Smooth muscle cell (in vitro differentiated cells): ENCODE measurements at regions not wholly inside any gene's neighbourhood (a gene's known extent, or its start where the extent isn't known, plus 50 kb on each side); places are given as distances from the start of the nearest gene placed in this dataset.

Source experiments
- DNase-seq: peaks from one replicate; lab custom pipeline; 2025; ENCODE audit not compliant: unreplicated experiment; lab: John Stamatoyannopoulos, UW
- H2AFZ ChIP-seq: fragments of 200-600 bp; sonication (generic); 2 replicates; pipeline ENCODE4 v1.6.0; 2016; ENCODE audit warnings: antibody characterized with exemption, low read depth, mild to moderate bottlenecking
- H3F3A ChIP-seq: fragments of 200-600 bp; sonication (generic); 2 replicates; pipeline ENCODE4 v1.6.0; 2017; ENCODE audit warnings: antibody characterized with exemption, low read depth
- H3K27ac ChIP-seq: fragments of 200-600 bp; sonication (generic); 2 replicates; pipeline ENCODE4 v1.5.1; 2016; ENCODE audit warnings: low read depth, mild to moderate bottlenecking
- H3K27me3 ChIP-seq: fragments of 200-600 bp; sonication (generic); 2 replicates; pipeline ENCODE4 v1.6.1; 2016; ENCODE audit warnings: low read depth, mild to moderate bottlenecking
- H3K36me3 ChIP-seq: fragments of 200-600 bp; sonication (generic); 2 replicates; pipeline ENCODE4 v1.5.1; 2016; ENCODE audit warnings: low read depth
- H3K4me1 ChIP-seq: fragments of 200-600 bp; sonication (generic); 2 replicates; pipeline ENCODE4 v1.5.1; 2016; ENCODE audit warnings: low read depth
- H3K4me2 ChIP-seq: fragments of 200-600 bp; sonication (generic); 2 replicates; pipeline ENCODE4 v1.6.0; 2016; ENCODE audit warnings: mild to moderate bottlenecking
- H3K4me3 ChIP-seq: fragments of 200-600 bp; sonication (generic); 2 replicates; pipeline ENCODE4 v1.5.1; 2016; ENCODE audit warnings: mild to moderate bottlenecking
- H3K79me2 ChIP-seq: fragments of 200-600 bp; sonication (generic); 2 replicates; pipeline ENCODE4 v1.6.0; 2016; ENCODE audit warnings: low read depth, mild to moderate bottlenecking
- H3K9ac ChIP-seq: fragments of 200-600 bp; sonication (generic); 2 replicates; pipeline ENCODE4 v1.6.0; 2016; ENCODE audit warnings: low read depth
- H3K9me3 ChIP-seq: fragments of 200-600 bp; sonication (generic); replicated peaks from 2 replicates; pipeline ENCODE4 v1.5.1; 2016; ENCODE audit warnings: low read depth
- H4K20me1 ChIP-seq: fragments of 200-600 bp; sonication (generic); 2 replicates; pipeline ENCODE4 v1.6.0; 2016; ENCODE audit warnings: low read depth
- CTCF ChIP-seq: fragments of 200-600 bp; sonication (generic); IDR thresholded peaks from 2 replicates; pipeline ENCODE4 v1.5.1; 2017; ENCODE audit warnings: borderline replicate concordance, mild to moderate bottlenecking, antibody characterized with exemption; ENCODE audit not compliant: insufficient read depth, poor library complexity, severe bottlenecking
- WGBS: methylation state at CpG from one replicate; pipeline ENCODE4 v1.1.7; 2016; ENCODE audit warnings: low lambda C conversion rate; 5-methylcytosine and 5-hydroxymethylcytosine counted together

- Histone ChIP-seq H3K27ac (no peak overlapping the region), H3K4me1 (peaks cover 8% of the 10 kb centered on the region), H3K9me3 (no peaks in the 10 kb centered on the region), H2AFZ (no peak overlapping the region), H4K20me1 (no peaks in the 10 kb centered on the region), H3K79me2 (no peaks in the 10 kb centered on the region), H3K36me3 (no peaks in the 10 kb centered on the region), H3K4me3 (no peak overlapping the region), H3K9ac (no peak overlapping the region), H3K4me2 (peak overlapping the region; percentile 61), H3K27me3 (no peaks in the 10 kb centered on the region), H3F3A (peaks cover 3% of the 10 kb centered on the region)
- 79% methylated on average over 2 of the region's 2 CpGs for WGBS
- no peak for TF ChIP-seq CTCF
- DNase-seq = no peak
Measured at GRCh38 chr6:84582997-84583396, 181.4 kb downstream of the TBX18 start.

- peaks cover 8% of the 10 kb centered on the region for H3K4me1 ChIP-seq
- H4K20me1 ChIP-seq = no peaks in the 10 kb centered on the region
- H3K4me2 ChIP-seq = peak overlapping the region; percentile 61
- H2AFZ ChIP-seq = no peak overlapping the region
- TF ChIP-seq CTCF = no peak
- no peaks in the 10 kb centered on the region for H3K79me2 ChIP-seq
- DNase-seq = no peak
- peaks cover 3% of the 10 kb centered on the region for H3F3A ChIP-seq
- no peak overlapping the region for H3K4me3 ChIP-seq
- H3K36me3 ChIP-seq = no peaks in the 10 kb centered on the region
- peak overlapping the region; percentile 48 for H3K27ac ChIP-seq
- 65% methylated on average over 4 of the region's 4 CpGs for WGBS
- no peaks in the 10 kb centered on the region for H3K27me3 ChIP-seq
- no peaks in the 10 kb centered on the region for H3K9me3 ChIP-seq
- H3K9ac ChIP-seq = no peak overlapping the region
Measured at GRCh38 chr6:84581494-84582259, 182.7 kb downstream of the TBX18 start.

GRCh38 chr6:84579404-84579803 lies 185.0 kb downstream of the TBX18 start:
- no peak for TF ChIP-seq CTCF
- Histone ChIP-seq H3K9ac (no peak overlapping the region), H2AFZ (no peak overlapping the region), H3K27me3 (no peaks in the 10 kb centered on the region), H4K20me1 (no peaks in the 10 kb centered on the region), H3K4me3 (no peak overlapping the region), H3K36me3 (no peaks in the 10 kb centered on the region), H3K4me2 (no peak overlapping the region), H3K79me2 (no peaks in the 10 kb centered on the region), H3K4me1 (peaks cover 8% of the 10 kb centered on the region), H3K27ac (no peak overlapping the region), H3K9me3 (no peaks in the 10 kb centered on the region), H3F3A (peaks cover 3% of the 10 kb centered on the region)
- 0% methylated on average over 1 of the region's 1 CpG for WGBS
- DNase-seq = no peak

- no peaks in the 10 kb centered on the region for H3K9me3 ChIP-seq
- H3F3A ChIP-seq = no peaks in the 10 kb centered on the region
- no peak for TF ChIP-seq CTCF
- no peak for DNase-seq
- H3K27me3 ChIP-seq = peaks cover 6% of the 10 kb centered on the region
- H3K79me2 ChIP-seq = no peaks in the 10 kb centered on the region
- H3K4me3 ChIP-seq = no peak overlapping the region
- H2AFZ ChIP-seq = no peak overlapping the region
- no peaks in the 10 kb centered on the region for H3K36me3 ChIP-seq
- H3K27ac ChIP-seq = no peak overlapping the region
- H3K9ac ChIP-seq = no peak overlapping the region
- no peaks in the 10 kb centered on the region for H3K4me1 ChIP-seq
- H3K4me2 ChIP-seq = no peak overlapping the region
- H4K20me1 ChIP-seq = no peaks in the 10 kb centered on the region
Measured at GRCh38 chr6:84576029-84576428, 188.4 kb downstream of the TBX18 start.
